Right ventricle myocardium inferior (tissue), 1 donor: ENCODE measurements at regions not wholly inside any gene's neighbourhood (a gene's known extent, or its start where the extent isn't known, plus 50 kb on each side); places are given as distances from the start of the nearest gene placed in this dataset.
"Not testable (repeated sequence)": the region's sequence is repeated elsewhere in the genome, so short reads cannot be mapped to it uniquely, and the experiment has no call there.

Experiments
- ATAC-seq: fragments of 200-7000 bp; cut with Tn5 transposase; one replicate; pipeline ENCODE4 v1.9.1; 2020; ENCODE audit warnings: mild to moderate bottlenecking, moderate library complexity
- DNase-seq: peaks from one replicate; pipeline ENCODE4 v3.0.0; 2021; ENCODE audit errors: missing footprints
- intact Hi-C: fragments of 100-400 bp; cut with DNase I; formaldehyde crosslinking; loops from one replicate; pipeline ENCODE4 v1.11.0; 2022
- donor health status: DM: no; HTN: yes; CAD: no; lungs with severe emphysema.

DNA sequence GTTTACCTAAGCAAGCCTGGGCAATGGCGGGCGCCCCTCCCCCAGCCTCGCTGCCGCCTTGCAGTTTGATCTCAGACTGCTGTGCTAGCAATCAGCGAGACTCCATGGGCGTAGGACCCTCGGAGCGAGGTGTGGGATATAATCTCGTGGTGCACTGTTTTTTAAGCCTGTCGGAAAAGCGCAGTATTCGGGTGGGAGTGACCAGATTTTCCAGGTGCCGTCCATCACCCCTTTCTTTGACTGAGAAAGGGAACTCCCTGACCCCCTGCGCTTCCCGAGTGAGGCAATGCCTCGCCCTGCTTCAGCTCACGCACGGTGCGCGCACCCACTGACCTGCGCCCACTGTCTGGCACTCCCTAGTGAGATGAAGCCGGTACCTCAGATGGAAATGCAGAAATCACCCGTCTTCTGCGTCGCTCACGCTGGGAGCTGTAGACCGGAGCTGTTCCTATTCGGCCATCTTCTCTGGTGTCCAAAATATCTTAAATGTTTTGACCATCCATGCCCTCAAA, 698.8 kb upstream of the AADAT start:
- DNase-seq, intact Hi-C loops, ATAC-seq: not testable (repeated sequence)

DNA sequence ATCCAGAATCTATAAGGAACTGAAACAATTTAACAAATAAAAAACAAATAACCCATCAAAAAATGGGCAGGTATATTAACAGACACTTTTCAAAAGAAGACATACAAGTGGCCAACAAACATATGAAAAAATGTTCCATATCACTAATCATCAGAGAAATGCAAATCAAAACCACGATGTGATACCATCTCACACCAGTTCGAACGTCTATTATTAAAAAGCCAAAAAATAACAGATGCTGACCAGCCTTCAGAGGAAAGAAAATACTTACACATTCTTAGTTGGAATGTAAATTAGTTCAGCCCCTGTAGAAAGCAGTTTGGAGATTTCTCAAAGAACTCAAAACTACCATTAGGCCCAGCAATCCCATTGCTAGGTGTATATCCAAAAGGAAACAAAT, 687.9 kb upstream of the AADAT start:
- DNase-seq: no peak
- no peak for ATAC-seq
- intact Hi-C loops: no loop called here

DNA sequence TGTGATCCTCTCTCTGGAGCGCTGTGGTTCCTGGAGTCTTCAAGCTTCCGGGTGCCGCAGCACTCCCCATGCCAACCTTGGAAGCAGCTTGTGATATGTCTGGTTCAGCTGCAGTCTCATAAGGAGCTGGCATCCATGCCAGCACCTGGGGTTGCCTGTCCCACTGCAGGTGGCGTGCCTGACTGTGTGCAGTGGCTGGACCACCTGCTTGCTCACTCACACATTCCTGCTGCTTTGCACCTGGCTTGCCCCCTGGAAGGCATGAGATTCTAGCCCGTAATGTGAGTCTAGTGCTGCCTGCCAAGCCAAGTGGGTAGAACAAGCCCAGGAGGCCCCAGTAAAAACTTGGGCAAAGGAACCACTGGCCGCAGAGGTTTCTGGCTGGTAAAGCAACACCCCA, 687.2 kb upstream of the AADAT start:
- ATAC-seq: no peak
- intact Hi-C loops: no loop called here

GRCh38 chr4:170775851-170776250, 686.1 kb upstream of the AADAT start:
- DNase-seq (no peak), ATAC-seq (no peak)
- intact Hi-C loops: no loop called here

More for the DNA sequence above, 687.2 kb upstream of the AADAT start:
- no peak for DNase-seq

DNA sequence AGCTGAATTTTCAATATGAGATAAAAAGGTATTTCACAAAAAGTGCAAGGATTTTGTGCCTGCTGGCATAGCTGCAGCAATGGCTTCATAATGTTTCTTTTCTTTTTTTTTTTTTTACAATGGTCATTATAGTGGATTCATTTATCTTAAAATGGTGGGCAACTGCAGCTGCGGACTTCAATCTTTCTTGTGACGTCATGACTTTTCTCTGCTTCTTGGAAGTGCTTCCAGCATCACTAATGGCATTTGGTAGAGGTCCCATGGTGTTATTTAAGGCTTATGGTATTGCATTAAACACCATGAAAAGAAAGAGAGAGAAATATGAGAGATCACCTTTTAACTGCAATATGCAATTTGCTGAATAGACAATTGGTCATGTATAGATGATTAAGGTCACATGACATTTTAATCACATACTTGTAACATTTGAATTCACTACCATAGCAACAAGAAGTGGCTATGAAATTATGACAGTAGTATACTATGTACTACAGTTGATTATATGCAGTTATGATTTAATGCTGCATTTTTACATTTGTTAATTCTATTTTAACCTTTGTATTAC, 684.0 kb upstream of the AADAT start:
- no peak for ATAC-seq
- DNase-seq: no peak
- intact Hi-C loops: no loop called here

DNA sequence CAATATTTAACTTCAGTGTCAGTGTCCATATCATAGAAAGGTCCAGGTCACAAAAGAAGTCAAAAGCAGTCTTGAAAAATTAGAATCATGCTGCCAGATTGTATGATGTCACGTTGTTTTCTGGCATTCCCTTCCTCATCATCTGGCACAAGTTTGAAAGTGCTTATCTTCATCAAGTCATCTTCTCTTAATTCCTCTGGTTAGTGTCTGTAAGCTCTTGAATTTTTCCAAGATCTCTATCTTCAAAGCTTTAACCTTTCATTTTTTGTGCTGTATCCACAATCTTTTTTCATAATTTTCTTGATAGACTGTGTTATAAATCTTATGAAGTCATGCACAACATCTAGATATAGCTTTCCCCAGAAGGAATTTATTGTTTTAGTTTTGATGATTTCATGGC, 682.7 kb upstream of the AADAT start:
- DNase-seq (no peak), ATAC-seq (no peak)
- intact Hi-C loops: no loop called here

DNA sequence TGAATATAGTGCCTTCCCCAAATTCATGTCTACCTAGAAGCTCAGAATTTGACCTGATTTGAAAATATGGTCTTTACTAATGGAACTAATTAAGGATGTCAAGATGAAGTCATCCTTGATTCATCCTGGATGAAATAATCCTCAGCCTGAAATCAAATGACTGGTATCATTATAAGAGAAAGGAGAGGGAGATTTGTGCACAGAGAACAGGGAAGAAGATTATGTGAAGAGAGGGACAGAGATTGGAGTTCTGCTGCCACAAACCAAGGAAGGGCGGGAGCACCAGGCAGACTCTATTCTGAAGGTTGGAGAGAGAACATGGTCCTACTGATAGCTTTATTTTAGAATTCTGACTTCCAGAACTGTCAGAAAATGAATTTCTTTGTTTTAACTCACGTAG, 680.9 kb upstream of the AADAT start:
- ATAC-seq (no peak), DNase-seq (no peak)
- intact Hi-C loops: no loop called here

- intact Hi-C loops: no loop called here
Observed at GRCh38 chr4:170769862-170770261, 680.1 kb upstream of the AADAT start.

GRCh38 chr4:170758988-170759387, 669.2 kb upstream of the AADAT start:
- no peak for DNase-seq
- no peak for ATAC-seq
- intact Hi-C loops: no loop called here

More at GRCh38 chr4:170769862-170770261, 680.1 kb upstream of the AADAT start:
- DNase-seq (no peak), ATAC-seq (no peak)

- intact Hi-C loops: no loop called here
- ATAC-seq (no peak), DNase-seq (no peak)
Observed at GRCh38 chr4:170750519-170750918, 660.8 kb upstream of the AADAT start.

DNA sequence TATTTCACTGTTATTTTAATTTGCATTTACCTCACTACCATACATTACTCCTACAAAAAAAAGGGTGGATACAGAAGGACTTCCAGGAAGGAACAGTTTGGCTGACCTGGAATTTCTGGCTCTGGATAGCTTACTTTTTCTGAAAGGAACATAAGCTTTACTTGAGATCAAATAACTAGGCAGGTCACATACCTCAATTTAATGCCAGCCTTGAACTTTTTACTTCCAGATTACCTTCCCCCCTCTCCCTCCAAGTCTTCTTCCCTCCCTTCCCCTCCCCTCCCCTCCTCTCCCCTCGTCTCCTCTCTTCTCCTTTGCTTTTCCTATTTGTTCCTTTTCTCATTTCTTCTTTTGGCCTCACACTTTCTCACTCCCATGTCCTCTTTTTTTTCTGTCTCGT, 659.2 kb upstream of the AADAT start:
- no peak for ATAC-seq
- no peak for DNase-seq
- intact Hi-C loops: no loop called here

- no peak for DNase-seq
- intact Hi-C loops: no loop called here
- ATAC-seq: no peak
Observed at GRCh38 chr4:170743633-170744032, 653.9 kb upstream of the AADAT start.

- ATAC-seq (no peak), DNase-seq (no peak)
- intact Hi-C loops: no loop called here
Observed at GRCh38 chr4:170741856-170742255, 652.1 kb upstream of the AADAT start.

- no peak for ATAC-seq
- DNase-seq: no peak
- intact Hi-C loops: no loop called here
Observed at GRCh38 chr4:170736710-170737109, 647.0 kb upstream of the AADAT start.

DNA sequence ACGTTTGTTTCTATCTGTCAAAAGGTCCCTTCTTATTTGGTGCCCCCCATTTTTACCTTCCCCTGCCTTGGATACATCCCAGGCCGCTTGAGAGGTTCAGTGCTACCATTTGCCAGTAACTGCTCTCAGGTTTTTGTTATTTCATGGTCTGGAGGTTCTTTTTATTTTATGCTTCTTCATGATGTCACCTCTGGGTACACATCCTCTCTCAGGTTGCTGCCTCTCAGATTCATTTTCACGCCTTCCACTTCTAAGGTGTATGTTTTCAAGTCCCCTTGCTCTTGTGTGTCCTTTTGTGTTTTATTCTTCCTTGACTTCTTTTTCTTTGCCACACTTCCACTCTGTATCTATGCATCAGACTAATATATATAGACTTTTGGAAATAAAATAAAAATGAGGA, 640.1 kb upstream of the AADAT start:
- ATAC-seq (no peak), DNase-seq (no peak)
- intact Hi-C loops: no loop called here

DNA sequence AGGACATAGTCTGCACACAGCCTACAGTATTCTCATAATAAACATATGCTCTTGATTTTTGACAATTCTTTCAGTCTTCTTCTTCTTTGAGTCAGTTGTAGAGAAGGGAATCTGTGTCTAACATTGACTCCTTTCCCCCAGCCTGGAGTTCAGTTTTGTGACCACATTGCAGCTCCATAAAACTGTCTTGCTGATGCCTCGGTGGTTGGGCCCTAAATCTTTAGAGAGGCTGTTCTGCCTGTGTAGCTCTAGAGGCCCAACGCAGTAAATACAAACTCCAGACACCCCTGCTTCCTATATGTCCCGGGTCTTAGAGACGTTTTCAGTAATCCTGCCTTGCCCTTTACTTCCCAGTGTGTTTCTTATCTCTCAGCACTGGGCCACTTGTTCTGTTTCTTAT, 639.5 kb upstream of the AADAT start:
- DNase-seq: no peak
- intact Hi-C loops: no loop called here
- no peak for ATAC-seq

- no peak for ATAC-seq
- intact Hi-C loops: no loop called here
- no peak for DNase-seq
Observed at GRCh38 chr4:170724191-170724590, 634.4 kb upstream of the AADAT start.

DNA sequence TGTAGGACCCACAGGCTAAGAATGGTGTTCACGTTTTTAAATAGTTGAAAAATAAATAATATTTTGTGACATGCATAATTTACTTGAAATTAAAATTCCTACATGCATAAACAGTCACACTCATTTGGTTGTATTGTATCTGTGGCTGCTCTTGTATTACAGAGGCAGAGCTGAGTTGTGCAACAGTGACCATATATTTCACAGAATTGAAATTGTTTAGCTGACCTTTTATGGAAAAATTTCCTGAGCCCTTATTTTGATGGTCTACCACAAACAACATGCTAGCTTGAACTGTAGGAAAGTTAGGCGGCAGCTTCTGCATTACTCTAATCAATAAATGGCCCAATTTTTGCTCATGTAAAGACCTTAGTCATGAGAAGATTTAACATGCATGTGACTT, 633.4 kb upstream of the AADAT start:
- ATAC-seq (no peak), DNase-seq (no peak)
- intact Hi-C loops: no loop called here

GRCh38 chr4:170721812-170722373, 632.1 kb upstream of the AADAT start:
- no peak for ATAC-seq
- intact Hi-C loops: no loop called here
- DNase-seq: no peak

GRCh38 chr4:170716868-170717267, 627.1 kb upstream of the AADAT start:
- no peak for DNase-seq
- intact Hi-C loops: no loop called here
- no peak for ATAC-seq

DNA sequence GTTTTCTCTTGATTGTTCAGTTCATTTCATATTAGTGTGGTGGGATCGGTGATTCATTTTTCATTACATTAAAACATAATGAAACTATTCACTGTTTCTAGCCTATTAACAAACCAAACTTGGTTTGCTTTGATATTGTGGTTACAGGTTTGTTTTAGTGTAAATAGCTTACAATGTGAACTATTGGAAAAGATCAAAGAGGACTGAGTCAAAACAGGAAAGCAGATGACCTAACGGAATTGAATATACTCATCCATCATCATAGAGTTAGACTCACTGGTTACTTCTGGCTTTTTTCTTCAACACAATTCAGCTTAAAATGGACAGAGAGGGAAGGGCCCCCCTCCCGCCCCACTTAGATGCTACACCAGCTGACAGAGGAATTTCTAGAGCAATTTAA, 616.2 kb upstream of the AADAT start:
- intact Hi-C loops: no loop called here
- no peak for DNase-seq
- ATAC-seq: no peak
